Erythroblast (primary cell): ENCODE measurements at regions not wholly inside any gene's neighbourhood (a gene's known extent, or its start where the extent isn't known, plus 50 kb on each side); places are given as distances from the start of the nearest gene placed in this dataset.

Experiments used
- GATA1 ChIP-seq: IDR thresholded peaks from 2 replicates; pipeline ENCODE4 v1.6.1; 2011; ENCODE audit warnings: low read depth, mild to moderate bottlenecking, control low read depth, low read length, moderate library complexity
- POLR2A ChIP-seq: IDR thresholded peaks from 2 replicates; pipeline ENCODE4 v1.6.1; 2011; ENCODE audit warnings: mild to moderate bottlenecking, low read length

DNA sequence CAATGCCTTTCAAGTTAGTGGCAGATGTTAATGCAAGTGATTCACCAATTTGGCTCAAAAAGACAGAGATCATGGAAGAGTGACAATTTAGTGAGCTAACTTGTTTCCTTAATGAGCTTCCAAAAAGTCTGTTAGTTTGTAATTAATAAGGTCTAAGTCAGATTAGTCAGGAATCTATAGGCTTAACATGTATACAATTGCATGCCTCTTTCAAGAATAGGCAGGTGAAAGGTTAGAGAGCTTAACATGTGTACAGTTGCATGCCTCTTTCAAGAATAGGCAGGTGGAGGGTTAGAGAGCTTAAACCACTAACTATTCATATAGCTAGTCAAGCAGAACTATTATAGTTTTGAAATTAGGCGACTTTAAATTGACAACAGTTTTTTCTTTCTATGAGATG is 663.8 kb downstream of the C12orf50 start:
- TF ChIP-seq POLR2A (no peak), GATA1 (no peak)
